ENCODE measurements at regions not wholly inside any gene's neighbourhood (a gene's known extent, or its start where the extent isn't known, plus 50 kb on each side); places are given as distances from the start of the nearest gene placed in this dataset.

- DNase-seq (ENCODE audit: low spot score), result no peak
- Mint-ChIP-seq H3K4me3 (ENCODE audit: unreplicated experiment) (no peak overlapping the region), H3K36me3 (ENCODE audit: low read depth, unreplicated experiment) (no peaks in the 10 kb centered on the region), H3K27me3 (ENCODE audit: unreplicated experiment) (no peaks in the 10 kb centered on the region), H3K27ac (ENCODE audit: unreplicated experiment) (no peak overlapping the region), H3K9me3 (ENCODE audit: unreplicated experiment) (no peaks in the 10 kb centered on the region), H3K4me1 (ENCODE audit: unreplicated experiment) (peaks cover 3% of the 10 kb centered on the region)
- no peak for TF ChIP-seq CTCF (IDR thresholded peaks at IDR 0.05; ENCODE audit: unreplicated experiment)
These were observed 162.5 kb upstream of the TLE4 start for GRCh38 chr9:79409182-79409823.

- no peaks in the 10 kb centered on the region for H3K4me1 Mint-ChIP-seq (ENCODE audit: unreplicated experiment)
- H3K27me3 Mint-ChIP-seq (ENCODE audit: unreplicated experiment), result peaks cover 1% of the 10 kb centered on the region
These were observed 145.9 kb upstream of the TLE4 start for GRCh38 chr9:79425840-79426239.

GRCh38 chr9:79428422-79428821 lies 143.3 kb upstream of the TLE4 start:
- Mint-ChIP-seq H3K4me1 (ENCODE audit: unreplicated experiment) (no peaks in the 10 kb centered on the region), H3K27ac (ENCODE audit: unreplicated experiment) (no peak overlapping the region), H3K9me3 (ENCODE audit: unreplicated experiment) (no peaks in the 10 kb centered on the region), H3K4me3 (ENCODE audit: unreplicated experiment) (no peak overlapping the region), H3K36me3 (ENCODE audit: low read depth, unreplicated experiment) (no peaks in the 10 kb centered on the region), H3K27me3 (ENCODE audit: unreplicated experiment) (peaks cover 1% of the 10 kb centered on the region)
- no peak for DNase-seq (ENCODE audit: low spot score)
- no peak for TF ChIP-seq CTCF (IDR thresholded peaks at IDR 0.05; ENCODE audit: unreplicated experiment)

More at GRCh38 chr9:79425840-79426239, 145.9 kb upstream of the TLE4 start:
- no peak overlapping the region for H3K27ac Mint-ChIP-seq (ENCODE audit: unreplicated experiment)
- H3K9me3 Mint-ChIP-seq (ENCODE audit: unreplicated experiment), result no peaks in the 10 kb centered on the region
- DNase-seq (ENCODE audit: low spot score), result no peak
- H3K36me3 Mint-ChIP-seq (ENCODE audit: low read depth, unreplicated experiment), result no peaks in the 10 kb centered on the region
- H3K4me3 Mint-ChIP-seq (ENCODE audit: unreplicated experiment), result no peak overlapping the region
- TF ChIP-seq CTCF (IDR thresholded peaks at IDR 0.05; ENCODE audit: unreplicated experiment), result no peak

GRCh38 chr9:79430619-79431018 lies 141.1 kb upstream of the TLE4 start:
- TF ChIP-seq CTCF (IDR thresholded peaks at IDR 0.05; ENCODE audit: unreplicated experiment), result no peak
- no peaks in the 10 kb centered on the region for H3K36me3 Mint-ChIP-seq (ENCODE audit: low read depth, unreplicated experiment)
- H3K27me3 Mint-ChIP-seq (ENCODE audit: unreplicated experiment), result peaks cover 1% of the 10 kb centered on the region

GRCh38 chr9:79431019-79431679 lies 140.6 kb upstream of the TLE4 start:
- DNase-seq (ENCODE audit: low spot score), result no peak
- no peaks in the 10 kb centered on the region for H3K9me3 Mint-ChIP-seq (ENCODE audit: unreplicated experiment)
- H3K4me3 Mint-ChIP-seq (ENCODE audit: unreplicated experiment), result no peak overlapping the region
- no peaks in the 10 kb centered on the region for H3K36me3 Mint-ChIP-seq (ENCODE audit: low read depth, unreplicated experiment)
- H3K27me3 Mint-ChIP-seq (ENCODE audit: unreplicated experiment), result peaks cover 1% of the 10 kb centered on the region
- TF ChIP-seq CTCF (IDR thresholded peaks at IDR 0.05; ENCODE audit: unreplicated experiment), result no peak
- H3K27ac Mint-ChIP-seq (ENCODE audit: unreplicated experiment), result no peak overlapping the region
- no peaks in the 10 kb centered on the region for H3K4me1 Mint-ChIP-seq (ENCODE audit: unreplicated experiment)

More at GRCh38 chr9:79430619-79431018, 141.1 kb upstream of the TLE4 start:
- Mint-ChIP-seq H3K4me3 (ENCODE audit: unreplicated experiment) (no peak overlapping the region), H3K4me1 (ENCODE audit: unreplicated experiment) (no peaks in the 10 kb centered on the region), H3K27ac (ENCODE audit: unreplicated experiment) (no peak overlapping the region), H3K9me3 (ENCODE audit: unreplicated experiment) (no peaks in the 10 kb centered on the region)
- DNase-seq (ENCODE audit: low spot score), result no peak
